WTC11 (cell line): ENCODE measurements at regions not wholly inside any gene's neighbourhood (a gene's known extent, or its start where the extent isn't known, plus 50 kb on each side); places are given as distances from the start of the nearest gene placed in this dataset.

Experiments used
- AFF4 ChIP-seq: sonication (generic); formaldehyde crosslinking; IDR thresholded peaks from 2 replicates; pipeline ENCODE4 v1.8.1; 2023; ENCODE audit warnings: mild to moderate bottlenecking, missing genetic modification reagents, borderline replicate concordance
- CREB1 ChIP-seq: sonication (generic); formaldehyde crosslinking; IDR thresholded peaks from 2 replicates; pipeline ENCODE4 v1.8.0; 2023; ENCODE audit warnings: mild to moderate bottlenecking, missing genetic modification reagents
- CTCF ChIP-seq: fragments of 200-600 bp; IDR thresholded peaks from 2 replicates; pipeline ENCODE4 v1.8.0; 2022; ENCODE audit warnings: antibody characterized with exemption
- NR1H2 ChIP-seq: sonication (generic); formaldehyde crosslinking; IDR thresholded peaks from 2 replicates; pipeline ENCODE4 v1.9.0; 2021; ENCODE audit warnings: mild to moderate bottlenecking, moderate library complexity, missing genetic modification reagents
- USF2 ChIP-seq: sonication (generic); formaldehyde crosslinking; IDR thresholded peaks from 2 replicates; pipeline ENCODE4 v1.8.1; 2023; ENCODE audit warnings: mild to moderate bottlenecking, missing genetic modification reagents, moderate library complexity
- ZNF138 ChIP-seq: sonication (generic); formaldehyde crosslinking; conservative IDR thresholded peaks from 2 replicates; pipeline ENCODE4 v1.8.1; 2022; ENCODE audit warnings: mild to moderate bottlenecking, moderate library complexity, missing genetic modification reagents
- ZNF263 ChIP-seq: sonication (generic); formaldehyde crosslinking; IDR thresholded peaks from 2 replicates; pipeline ENCODE4 v1.8.1; 2022; ENCODE audit warnings: low read depth, mild to moderate bottlenecking, moderate library complexity, missing genetic modification reagents
- TF ChIP-seq, protein P1 (sequence below): sonication (generic); formaldehyde crosslinking; conservative IDR thresholded peaks from 2 replicates; pipeline ENCODE4 v1.8.1; 2023; ENCODE audit warnings: mild to moderate bottlenecking, low read depth, missing genetic modification reagents, moderate library complexity
- TF ChIP-seq, protein P2 (sequence below): sonication (generic); formaldehyde crosslinking; IDR thresholded peaks from 2 replicates; pipeline ENCODE4 v1.8.0; 2022; ENCODE audit warnings: mild to moderate bottlenecking, missing genetic modification reagents

GRCh38 chr6:134624781-134625180 is 306.9 kb upstream of the SGK1 start:
- TF ChIP-seq ZNF138 (CRISPR knock-in tag) (no peak), USF2 (CRISPR knock-in tag) (no peak), CTCF (no peak), AFF4 (CRISPR knock-in tag) (no peak), NR1H2 (no peak), CREB1 (CRISPR knock-in tag) (no peak), ZNF263 (CRISPR knock-in tag) (no peak)
- TF ChIP-seq, protein P1, sequence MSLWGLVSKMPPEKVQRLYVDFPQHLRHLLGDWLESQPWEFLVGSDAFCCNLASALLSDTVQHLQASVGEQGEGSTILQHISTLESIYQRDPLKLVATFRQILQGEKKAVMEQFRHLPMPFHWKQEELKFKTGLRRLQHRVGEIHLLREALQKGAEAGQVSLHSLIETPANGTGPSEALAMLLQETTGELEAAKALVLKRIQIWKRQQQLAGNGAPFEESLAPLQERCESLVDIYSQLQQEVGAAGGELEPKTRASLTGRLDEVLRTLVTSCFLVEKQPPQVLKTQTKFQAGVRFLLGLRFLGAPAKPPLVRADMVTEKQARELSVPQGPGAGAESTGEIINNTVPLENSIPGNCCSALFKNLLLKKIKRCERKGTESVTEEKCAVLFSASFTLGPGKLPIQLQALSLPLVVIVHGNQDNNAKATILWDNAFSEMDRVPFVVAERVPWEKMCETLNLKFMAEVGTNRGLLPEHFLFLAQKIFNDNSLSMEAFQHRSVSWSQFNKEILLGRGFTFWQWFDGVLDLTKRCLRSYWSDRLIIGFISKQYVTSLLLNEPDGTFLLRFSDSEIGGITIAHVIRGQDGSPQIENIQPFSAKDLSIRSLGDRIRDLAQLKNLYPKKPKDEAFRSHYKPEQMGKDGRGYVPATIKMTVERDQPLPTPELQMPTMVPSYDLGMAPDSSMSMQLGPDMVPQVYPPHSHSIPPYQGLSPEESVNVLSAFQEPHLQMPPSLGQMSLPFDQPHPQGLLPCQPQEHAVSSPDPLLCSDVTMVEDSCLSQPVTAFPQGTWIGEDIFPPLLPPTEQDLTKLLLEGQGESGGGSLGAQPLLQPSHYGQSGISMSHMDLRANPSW: no peak
- TF ChIP-seq, protein P2, sequence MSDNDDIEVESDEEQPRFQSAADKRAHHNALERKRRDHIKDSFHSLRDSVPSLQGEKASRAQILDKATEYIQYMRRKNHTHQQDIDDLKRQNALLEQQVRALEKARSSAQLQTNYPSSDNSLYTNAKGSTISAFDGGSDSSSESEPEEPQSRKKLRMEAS (CRISPR knock-in tag): no peak
